B cell (primary cell): ENCODE measurements at regions not wholly inside any gene's neighbourhood (a gene's known extent, or its start where the extent isn't known, plus 50 kb on each side); places are given as distances from the start of the nearest gene placed in this dataset.

Experiments used
- ATAC-seq: fragments of 200-7000 bp; cut with Tn5 transposase; one replicate; pipeline ENCODE4 v1.10.0; 2021; ENCODE audit warnings: low read depth, mild to moderate bottlenecking, moderate number of reproducible peaks, moderate library complexity
- CTCF ChIA-PET: fragments of 350-600 bp; sonication (Branson Sonifier 250); formaldehyde crosslinking; loops from one replicate; lab custom pipeline; 2021; ENCODE audit warnings: antibody characterized with exemption, inconsistent platforms; lab: Charles Lee
- POLR2A ChIA-PET: fragments of 350-600 bp; sonication (Branson Sonifier 250); formaldehyde crosslinking; loops from one replicate; lab custom pipeline; 2021; ENCODE audit warnings: antibody characterized with exemption; lab: Charles Lee
- DNase-seq: peaks from one replicate; pipeline ENCODE4 v3.0.0; 2013
- H2AFZ ChIP-seq: 2 replicates; pipeline ENCODE4 v1.6.1; 2012; ENCODE audit warnings: mild to moderate bottlenecking, low read depth, low read length; ENCODE audit not compliant: insufficient read depth, poor library complexity, severe bottlenecking
- H3K27ac ChIP-seq, 2 donors: 1 replicate in 1 of 2; 2 replicates in 1 of 2; pipeline ENCODE4 v1.5.1; 2012 to 2013; ENCODE audit warnings: low read length in 2 of 2, mild to moderate bottlenecking in 2 of 2, moderate library complexity in 1 of 2
- H3K27me3 ChIP-seq, 4 experiments: fragments of 200-600 bp in 1 of 4; sonication (generic) in 1 of 4; replicated peaks in 1 of 4; 1 replicate in 2 of 4; 2 replicates in 2 of 4; pipeline versions ENCODE4 v1.6.1 to v1.7.0; 2013 to 2016; ENCODE audit warnings: low read length in 3 of 4, mild to moderate bottlenecking in 2 of 4, mixed read lengths in 1 of 4, moderate library complexity in 1 of 4; ENCODE audit not compliant: insufficient read depth in 4 of 4, control insufficient read depth in 3 of 4; ENCODE audit errors: control extremely low read depth in 1 of 4
- H3K36me3 ChIP-seq, 2 experiments: replicated peaks in 1 of 2; 1 replicate in 1 of 2; 2 replicates in 1 of 2; pipeline versions ENCODE4 v1.6.1 to v1.7.1; 2013; ENCODE audit warnings: low read length in 1 of 2; ENCODE audit not compliant: insufficient read depth in 2 of 2, control insufficient read depth in 1 of 2; ENCODE audit errors: control extremely low read depth in 1 of 2, extremely low read depth in 1 of 2
- H3K4me1 ChIP-seq, 2 donors: fragments of 200-600 bp in 1 of 2; sonication (generic) in 1 of 2; 1 replicate in 1 of 2; 2 replicates in 1 of 2; pipeline versions ENCODE4 v1.5.1 to v1.6.1; 2013 to 2017; ENCODE audit warnings: low read length in 2 of 2; ENCODE audit not compliant: control insufficient read depth in 2 of 2, insufficient read depth in 2 of 2
- H3K4me2 ChIP-seq: replicated peaks from 2 replicates; pipeline ENCODE3; 2012; ENCODE audit warnings: mild to moderate bottlenecking, low read depth, low read length; ENCODE audit not compliant: poor library complexity, severe bottlenecking
- H3K4me3 ChIP-seq, 5 experiments: fragments of 200-600 bp in 1 of 5; sonication (generic) in 1 of 5; 1 replicate in 3 of 5; 2 replicates in 2 of 5; pipeline versions ENCODE4 v1.5.1 to v1.7.0; 2011 to 2016; ENCODE audit warnings: low read length in 4 of 5, mild to moderate bottlenecking in 4 of 5, low read depth in 2 of 5, control low read depth in 1 of 5, moderate library complexity in 1 of 5; ENCODE audit not compliant: insufficient read depth in 1 of 5; ENCODE audit errors: control extremely low read depth in 1 of 5, extremely low read depth in 1 of 5
- H3K79me2 ChIP-seq: fragments of 200-600 bp; sonication (generic); one replicate; pipeline ENCODE4 v1.6.0; 2016; ENCODE audit warnings: low read length; ENCODE audit not compliant: control insufficient read depth, insufficient read depth
- H3K9ac ChIP-seq: fragments of 200-600 bp; sonication (generic); 2 replicates; pipeline ENCODE4 v1.6.1; 2017; ENCODE audit warnings: mild to moderate bottlenecking, low read length, moderate library complexity
- H3K9me3 ChIP-seq, 3 donors: one replicate each; pipeline versions ENCODE4 v1.6.1 to v1.7.1; 2013; ENCODE audit warnings: low read length in 2 of 3; ENCODE audit not compliant: control insufficient read depth in 2 of 3, insufficient read depth in 1 of 3; ENCODE audit errors: control extremely low read depth in 1 of 3
- H4K20me1 ChIP-seq: 2 replicates; pipeline ENCODE4 v1.6.0; 2012; ENCODE audit warnings: mild to moderate bottlenecking, low read length; ENCODE audit not compliant: insufficient read depth, control insufficient read depth, poor library complexity, severe bottlenecking
- H3K27ac Mint-ChIP-seq: one replicate; pipeline ENCODE4 v1.8.0; 2021; ENCODE audit warnings: mixed read lengths
- H3K27me3 Mint-ChIP-seq: one replicate; pipeline ENCODE4 v1.8.0; 2021; ENCODE audit warnings: mixed read lengths
- H3K4me1 Mint-ChIP-seq: one replicate; pipeline ENCODE4 v1.8.0; 2021; ENCODE audit warnings: mixed read lengths
- H3K4me3 Mint-ChIP-seq: one replicate; pipeline ENCODE4 v1.8.0; 2021; ENCODE audit warnings: mixed read lengths
- H3K9me3 Mint-ChIP-seq: one replicate; pipeline ENCODE4 v1.8.0; 2022; ENCODE audit warnings: mixed read lengths; ENCODE audit not compliant: insufficient read depth
- EZH2 ChIP-seq: IDR thresholded peaks from 2 replicates; pipeline ENCODE4 v1.6.1; 2012; ENCODE audit warnings: borderline replicate concordance, low read depth, mild to moderate bottlenecking, moderate library complexity, low read length; ENCODE audit not compliant: insufficient read depth, poor library complexity, severe bottlenecking
- WGBS: methylation state at CpG from one replicate; pipeline ENCODE4 v1.1.5; 2013; ENCODE audit warnings: missing lambda C conversion rate; ENCODE audit not compliant: insufficient coverage; 5-methylcytosine and 5-hydroxymethylcytosine counted together
- intact Hi-C: fragments of 100-400 bp; cut with micrococcal nuclease; formaldehyde crosslinking; loops from one replicate; pipeline ENCODE4 v1.10.0; 2022
- TF ChIP-seq, protein P1 (sequence below): fragments of 200-600 bp; IDR thresholded peaks from one replicate; pipeline ENCODE4 v1.8.0; 2022; ENCODE audit warnings: antibody characterized with exemption, mild to moderate bottlenecking

DNA sequence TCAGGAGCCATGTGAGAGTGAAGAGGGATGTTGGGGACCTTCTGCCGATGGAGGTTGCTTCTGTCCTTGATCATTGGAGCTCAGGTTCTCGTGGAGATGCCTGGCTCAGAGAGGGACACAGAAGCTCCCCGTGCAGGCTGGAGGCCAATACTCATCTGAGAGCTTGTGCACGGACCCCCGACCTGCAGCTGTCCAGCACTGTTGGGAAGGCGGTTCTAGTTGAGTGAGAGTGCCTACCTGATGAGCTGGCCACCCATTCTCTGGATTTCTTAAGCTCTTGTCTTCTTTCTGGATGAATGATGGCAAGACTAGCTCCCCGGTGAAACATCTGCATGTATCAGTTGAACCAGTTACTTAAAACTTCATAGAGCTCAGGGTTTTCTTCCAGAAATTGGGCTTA is 247.6 kb upstream of the MKI67 start:
- no peak for TF ChIP-seq EZH2
- TF ChIP-seq, protein P1, sequence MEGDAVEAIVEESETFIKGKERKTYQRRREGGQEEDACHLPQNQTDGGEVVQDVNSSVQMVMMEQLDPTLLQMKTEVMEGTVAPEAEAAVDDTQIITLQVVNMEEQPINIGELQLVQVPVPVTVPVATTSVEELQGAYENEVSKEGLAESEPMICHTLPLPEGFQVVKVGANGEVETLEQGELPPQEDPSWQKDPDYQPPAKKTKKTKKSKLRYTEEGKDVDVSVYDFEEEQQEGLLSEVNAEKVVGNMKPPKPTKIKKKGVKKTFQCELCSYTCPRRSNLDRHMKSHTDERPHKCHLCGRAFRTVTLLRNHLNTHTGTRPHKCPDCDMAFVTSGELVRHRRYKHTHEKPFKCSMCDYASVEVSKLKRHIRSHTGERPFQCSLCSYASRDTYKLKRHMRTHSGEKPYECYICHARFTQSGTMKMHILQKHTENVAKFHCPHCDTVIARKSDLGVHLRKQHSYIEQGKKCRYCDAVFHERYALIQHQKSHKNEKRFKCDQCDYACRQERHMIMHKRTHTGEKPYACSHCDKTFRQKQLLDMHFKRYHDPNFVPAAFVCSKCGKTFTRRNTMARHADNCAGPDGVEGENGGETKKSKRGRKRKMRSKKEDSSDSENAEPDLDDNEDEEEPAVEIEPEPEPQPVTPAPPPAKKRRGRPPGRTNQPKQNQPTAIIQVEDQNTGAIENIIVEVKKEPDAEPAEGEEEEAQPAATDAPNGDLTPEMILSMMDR, result no peak
- WGBS, result 92% methylated on average over 7 of the region's 7 CpGs
- Histone ChIP-seq H3K4me1 (no peaks in the 10 kb centered on the region), H3K4me3 (no peak overlapping the region), H3K36me3 (no peaks in the 10 kb centered on the region), H3K4me2 (no peak overlapping the region), H4K20me1 (no peaks in the 10 kb centered on the region), H3K79me2 (no peaks in the 10 kb centered on the region), H3K27me3 (no peaks in the 10 kb centered on the region), H2AFZ (no peak overlapping the region), H3K9me3 (peaks cover 0 to 9% (median 0%) of the 10 kb centered on the region in 3 donors), H3K27ac (no peak overlapping the region), H3K9ac (no peak overlapping the region)
- Mint-ChIP-seq H3K9me3 (peaks cover 4% of the 10 kb centered on the region), H3K4me3 (no peak overlapping the region), H3K27me3 (no peaks in the 10 kb centered on the region), H3K27ac (no peak overlapping the region), H3K4me1 (peaks cover 5% of the 10 kb centered on the region)
- intact Hi-C loops, result no loop called here
- no peak for ATAC-seq
- ChIA-PET POLR2A (no interaction called here), CTCF (no interaction called here)
- no peak for DNase-seq

DNA sequence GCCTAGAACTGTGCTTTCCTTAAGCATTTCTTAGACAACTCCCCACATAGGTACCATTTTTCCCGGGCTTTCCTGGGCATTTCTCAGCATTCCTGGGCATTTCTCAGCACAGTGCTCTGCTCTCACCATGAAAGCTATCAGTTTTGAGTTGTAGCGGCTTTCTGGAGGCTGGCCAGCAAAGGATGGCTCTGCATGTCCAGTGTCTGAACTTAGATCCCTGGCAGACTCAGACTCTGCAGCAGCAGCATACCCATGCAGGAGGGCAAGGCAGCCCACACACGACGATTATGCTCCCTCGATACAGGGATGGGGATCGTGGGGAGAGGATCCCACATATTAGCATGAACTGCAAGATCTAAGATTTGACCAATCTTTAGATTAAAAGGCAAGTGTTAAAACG is 248.9 kb upstream of the MKI67 start:
- DNase-seq (no peak), ATAC-seq (no peak)
- ChIA-PET POLR2A (no interaction called here), CTCF (no interaction called here)
- intact Hi-C loops, result no loop called here
- Mint-ChIP-seq H3K9me3 (no peaks in the 10 kb centered on the region), H3K27me3 (no peaks in the 10 kb centered on the region), H3K4me1 (peaks cover 5% of the 10 kb centered on the region), H3K27ac (no peak overlapping the region), H3K4me3 (no peak overlapping the region)
- TF ChIP-seq EZH2, result no peak
- TF ChIP-seq, protein P1, result no peak
- Histone ChIP-seq H3K4me1 (no peaks in the 10 kb centered on the region), H2AFZ (no peak overlapping the region), H3K4me3 (no peak overlapping the region), H3K4me2 (no peak overlapping the region), H3K9ac (no peak overlapping the region), H3K27ac (no peak overlapping the region), H3K9me3 (peaks cover 0 to 9% (median 0%) of the 10 kb centered on the region in 3 donors), H3K79me2 (no peaks in the 10 kb centered on the region), H3K27me3 (no peaks in the 10 kb centered on the region), H4K20me1 (no peaks in the 10 kb centered on the region), H3K36me3 (no peaks in the 10 kb centered on the region)
- WGBS, result 72% methylated on average over 7 of the region's 7 CpGs
